HG02571 (cell line): ENCODE measurements at regions not wholly inside any gene's neighbourhood (a gene's known extent, or its start where the extent isn't known, plus 50 kb on each side); places are given as distances from the start of the nearest gene placed in this dataset.
"Not testable (repeated sequence)": the region's sequence is repeated elsewhere in the genome, so short reads cannot be mapped to it uniquely, and the experiment has no call there.

Experiments
- ATAC-seq: cut with Tn5 transposase; IDR thresholded peaks from one replicate; pipeline ENCODE4 v1.9.1; 2021; ENCODE audit warnings: mild to moderate bottlenecking, moderate library complexity; ENCODE audit not compliant: unreplicated experiment

DNA sequence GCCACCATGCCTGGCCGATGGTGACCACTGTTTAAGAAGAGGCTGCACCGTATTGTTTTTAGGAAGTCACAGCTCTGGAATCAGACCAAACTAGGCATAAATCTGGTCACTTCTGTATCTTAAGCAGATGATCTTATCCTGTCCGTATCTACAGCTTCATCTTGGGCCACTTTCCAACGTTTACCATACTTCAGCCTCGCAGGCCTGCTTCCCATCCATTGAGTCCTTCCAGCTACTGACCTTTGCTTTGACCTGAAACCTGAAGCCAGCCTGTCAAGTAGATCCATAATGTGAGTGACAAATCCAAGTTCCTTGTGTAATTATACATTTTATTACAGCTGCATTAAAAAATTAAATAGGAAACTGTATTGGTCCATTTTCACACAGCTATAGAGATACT lies 1033.0 kb downstream of the CDH11 start:
- ATAC-seq: no peak

GRCh38 chr16:64085296-64085695 lies 1036.6 kb downstream of the CDH11 start:
- no peak for ATAC-seq

GRCh38 chr16:64084706-64085105 lies 1037.2 kb downstream of the CDH11 start:
- ATAC-seq: no peak

GRCh38 chr16:64083428-64084129 lies 1038.3 kb downstream of the CDH11 start:
- ATAC-seq: no peak

- no peak for ATAC-seq
These were observed 1044.6 kb downstream of the CDH11 start for GRCh38 chr16:64077242-64077641.

DNA sequence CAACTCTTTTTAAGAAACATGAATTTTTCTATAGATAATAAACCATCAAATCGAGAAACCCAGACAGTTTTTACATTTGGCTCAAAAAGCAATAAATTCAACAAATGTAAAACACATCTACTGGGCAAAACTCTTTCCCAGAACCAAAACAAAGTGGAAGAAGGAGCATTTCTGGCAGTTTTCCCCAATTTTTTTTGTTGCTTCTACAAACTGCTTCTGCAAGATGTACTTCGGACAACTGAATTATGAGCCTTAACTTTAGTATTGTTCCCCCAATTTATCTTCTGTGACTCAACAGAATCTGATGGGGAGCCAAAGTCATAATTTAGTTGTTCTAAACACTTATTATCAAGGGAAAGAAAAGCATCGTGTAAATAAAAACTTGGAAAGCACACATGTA lies 1047.2 kb downstream of the CDH11 start:
- ATAC-seq: no peak

- not testable (repeated sequence) for ATAC-seq
These were observed 1049.6 kb downstream of the CDH11 start for GRCh38 chr16:64072131-64072730.

DNA sequence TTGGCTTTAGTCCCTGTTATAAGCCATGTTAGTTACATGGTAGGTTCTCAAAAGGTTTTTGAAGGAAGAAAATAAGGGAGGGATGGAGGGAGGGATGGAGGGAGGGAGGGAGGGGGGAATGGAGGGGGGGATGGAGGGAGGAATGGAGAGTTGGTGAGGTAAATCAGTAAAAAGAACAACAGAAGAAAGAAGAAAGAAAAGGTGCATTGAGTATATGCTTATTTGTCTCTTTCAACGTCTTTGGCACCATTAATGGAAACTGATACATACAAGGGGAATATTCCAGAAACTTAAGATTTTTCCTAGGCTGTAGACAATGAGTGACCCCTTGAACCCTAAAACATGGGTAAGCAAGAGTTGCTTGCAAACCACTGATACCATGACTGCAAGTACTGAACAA lies 1056.3 kb downstream of the CDH11 start:
- no peak for ATAC-seq

- ATAC-seq: no peak
These were observed 1060.2 kb downstream of the CDH11 start for GRCh38 chr16:64061621-64062020.

DNA sequence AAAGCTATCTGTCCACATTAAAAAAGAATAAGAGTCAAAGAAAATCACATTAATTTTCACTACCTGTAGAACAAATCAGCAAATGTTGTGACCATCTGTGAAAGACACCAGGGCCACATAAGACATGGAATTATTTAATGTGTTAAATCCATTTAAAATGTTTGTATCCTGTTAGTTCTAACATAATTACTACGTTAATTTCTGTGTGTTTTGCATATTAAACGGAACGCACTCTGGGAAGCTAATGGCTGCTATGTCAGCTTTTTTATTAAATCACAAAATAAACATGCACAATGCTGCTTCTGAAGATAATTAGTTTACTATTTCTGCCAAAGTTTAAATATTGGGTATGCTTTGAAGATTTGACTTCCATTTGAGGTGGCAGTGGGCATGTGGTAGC lies 1061.2 kb downstream of the CDH11 start:
- no peak for ATAC-seq

- ATAC-seq: no peak
These were observed 1063.2 kb downstream of the CDH11 start for GRCh38 chr16:64058685-64059084.

DNA sequence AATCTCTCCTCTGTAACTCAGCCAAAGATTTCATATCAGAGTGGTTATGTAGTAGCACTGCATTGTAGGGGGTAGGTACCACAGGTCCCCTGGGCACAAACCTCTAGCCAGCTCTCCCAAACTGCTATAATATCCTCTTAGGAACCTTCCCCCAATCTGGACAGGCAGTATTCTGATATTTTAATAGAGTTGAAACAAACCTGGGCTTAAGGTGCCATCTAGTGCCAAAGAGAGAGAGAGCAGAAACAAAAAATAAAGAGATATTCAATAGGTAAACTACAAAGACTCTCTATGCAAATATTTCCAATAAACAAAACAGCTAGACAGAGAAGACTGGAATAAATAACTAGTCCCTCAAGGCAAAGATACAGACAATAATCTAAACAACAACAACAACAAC lies 1070.0 kb downstream of the CDH11 start:
- ATAC-seq: no peak

DNA sequence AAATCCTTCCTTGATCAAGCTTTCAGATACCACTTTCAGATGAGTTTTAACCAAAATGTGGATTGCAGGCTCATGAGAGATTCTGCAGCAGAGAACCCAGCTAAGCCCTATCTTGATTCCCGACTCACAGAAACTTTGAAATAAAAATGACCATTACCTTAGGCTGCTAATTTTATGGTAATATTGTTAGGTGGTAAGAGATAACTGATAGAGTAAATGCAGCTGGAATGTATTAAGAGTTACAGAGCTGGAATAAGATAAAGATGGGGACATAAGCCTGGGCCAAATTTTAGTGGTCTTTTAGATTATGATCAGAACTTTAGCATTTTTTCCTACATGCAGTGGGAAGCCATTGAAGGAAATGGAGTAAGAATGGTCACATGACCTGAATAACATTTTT lies 1074.0 kb downstream of the CDH11 start:
- no peak for ATAC-seq

GRCh38 chr16:64047207-64047606 lies 1074.7 kb downstream of the CDH11 start:
- ATAC-seq: no peak

DNA sequence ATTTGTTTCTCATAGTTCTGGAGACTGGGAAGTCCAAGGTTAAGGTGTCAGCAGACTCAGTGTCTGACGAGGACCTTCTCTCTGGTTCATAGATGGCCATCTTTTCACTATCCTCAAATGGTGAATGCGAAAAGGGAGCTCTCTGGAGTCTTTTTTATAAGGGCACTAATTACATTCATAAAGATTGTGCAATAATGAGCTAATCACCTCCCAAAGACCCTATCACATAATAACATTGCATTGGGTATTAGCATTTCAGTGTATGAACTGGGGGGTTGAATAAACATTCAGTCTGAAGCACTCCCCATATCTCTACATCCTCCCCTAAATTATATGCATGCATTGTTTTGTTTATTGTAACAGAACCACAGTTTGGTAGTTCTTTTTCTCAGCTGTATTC lies 1086.5 kb downstream of the CDH11 start:
- ATAC-seq: no peak

DNA sequence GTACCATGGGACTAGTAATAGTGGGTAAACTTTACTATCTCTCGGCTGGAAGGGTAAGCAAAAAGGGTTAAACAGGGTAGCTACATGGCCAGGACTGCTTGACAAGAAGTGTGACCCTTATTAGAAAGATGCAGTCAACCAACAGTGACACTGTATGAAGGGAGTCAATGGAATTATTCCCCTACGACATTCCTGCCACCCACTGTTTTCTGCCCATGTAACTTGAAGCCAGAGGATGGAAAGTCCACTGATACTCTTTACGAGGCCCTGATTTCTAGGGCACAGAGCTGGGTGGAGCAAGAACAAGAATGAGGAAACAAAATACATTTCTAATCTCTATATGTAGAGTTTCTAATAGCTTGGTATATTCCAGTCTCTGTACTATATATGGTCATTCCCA lies 1102.5 kb downstream of the CDH11 start:
- no peak for ATAC-seq

DNA sequence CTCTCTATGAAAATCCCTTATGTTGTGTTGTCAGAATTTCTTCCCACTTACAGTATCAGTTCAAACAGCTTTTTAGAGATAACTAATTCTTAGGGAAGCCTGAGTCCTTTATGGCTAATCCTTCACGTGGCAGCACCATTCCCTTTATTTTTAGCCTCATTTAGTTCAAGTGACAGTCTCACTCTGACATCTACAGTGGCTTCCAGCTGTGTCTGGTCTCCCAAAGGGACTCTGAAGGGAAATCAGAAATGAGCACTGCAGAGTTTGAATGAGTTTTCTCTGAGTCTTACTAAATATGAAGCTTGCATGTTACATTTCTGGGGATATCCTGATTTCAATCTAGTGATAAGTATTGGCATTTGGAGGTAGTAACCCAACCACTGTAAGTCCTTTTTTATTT lies 1104.1 kb downstream of the CDH11 start:
- ATAC-seq: no peak

GRCh38 chr16:64013856-64014255 lies 1108.0 kb downstream of the CDH11 start:
- no peak for ATAC-seq

- no peak for ATAC-seq
These were observed 1109.7 kb downstream of the CDH11 start for GRCh38 chr16:64012166-64012565.

GRCh38 chr16:64011650-64012049 lies 1110.2 kb downstream of the CDH11 start:
- ATAC-seq: no peak

GRCh38 chr16:64008131-64008530 lies 1113.7 kb downstream of the CDH11 start:
- ATAC-seq: no peak

DNA sequence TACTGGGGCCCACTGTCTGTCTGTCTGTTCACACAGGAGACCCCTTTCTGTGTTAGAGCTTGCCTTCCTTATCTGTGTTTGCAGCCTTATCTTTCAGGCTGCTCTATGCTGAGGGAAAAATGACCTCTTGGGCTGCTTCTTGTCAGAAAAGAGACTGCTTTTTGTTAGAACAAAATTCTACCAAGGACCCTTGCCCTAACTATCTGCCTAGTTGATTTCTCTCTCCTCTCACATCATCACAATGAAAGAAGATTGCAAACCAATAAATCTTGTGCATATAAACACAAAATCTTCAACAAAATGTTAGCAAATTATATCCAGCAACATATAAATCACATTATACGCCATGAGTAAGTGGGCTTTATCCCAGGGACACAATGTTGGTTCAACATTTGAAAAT lies 1117.7 kb downstream of the CDH11 start:
- no peak for ATAC-seq

GRCh38 chr16:63995025-63995424 lies 1126.8 kb downstream of the CDH11 start:
- no peak for ATAC-seq
